COR-L47 (cell line): ENCODE measurements at regions not wholly inside any gene's neighbourhood (a gene's known extent, or its start where the extent isn't known, plus 50 kb on each side); places are given as distances from the start of the nearest gene placed in this dataset.
"Not testable (repeated sequence)": the region's sequence is repeated elsewhere in the genome, so short reads cannot be mapped to it uniquely, and the experiment has no call there.

Source experiments
- DNase-seq: peaks from one replicate; lab custom pipeline; 2025; lab: John Stamatoyannopoulos, UW

GRCh38 chr7:89401099-89401498, 605.6 kb upstream of the TEX47 start:
- DNase-seq, result no peak

DNA sequence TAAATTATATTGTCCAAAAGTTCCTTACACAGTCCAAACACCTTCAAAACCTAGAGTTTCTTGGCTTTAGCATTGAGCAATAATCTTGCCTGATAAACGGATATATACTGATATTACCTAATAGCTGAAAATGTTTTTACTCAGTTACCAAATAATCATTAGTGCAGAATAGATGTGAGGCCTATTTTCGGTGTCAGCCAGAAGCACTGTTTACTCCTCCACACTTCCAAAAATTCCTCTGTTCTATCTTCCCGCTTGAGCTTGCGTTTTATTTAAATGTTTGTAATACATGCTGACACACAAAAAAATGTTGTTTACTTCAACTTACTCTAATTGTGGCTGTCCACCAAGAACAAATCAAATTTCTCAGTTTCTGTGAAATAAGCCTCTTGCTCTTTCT, 606.2 kb upstream of the TEX47 start:
- DNase-seq, result no peak

GRCh38 chr7:89451911-89452310, 656.4 kb upstream of the TEX47 start:
- no peak for DNase-seq

DNA sequence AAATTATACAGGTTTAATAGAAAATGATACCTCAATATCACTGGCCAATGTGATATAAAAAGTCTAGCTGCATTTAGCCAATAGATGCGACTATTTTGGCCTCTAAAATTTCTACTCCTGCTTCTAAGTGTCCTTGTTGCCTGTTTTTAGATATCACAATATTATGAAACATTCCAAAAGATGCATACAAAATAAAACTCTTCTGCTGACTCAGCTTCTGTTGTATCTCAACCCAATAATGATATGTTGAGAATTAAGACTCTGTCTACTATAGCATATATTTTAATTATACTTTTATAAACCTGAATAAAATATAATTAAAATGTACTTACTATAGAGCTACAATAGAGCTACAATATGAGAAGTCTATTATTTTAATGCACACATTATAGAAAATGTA, 661.0 kb upstream of the TEX47 start:
- no peak for DNase-seq

- no peak for DNase-seq
These were observed 662.6 kb upstream of the TEX47 start for GRCh38 chr7:89458114-89458513.

- no peak for DNase-seq
These were observed 678.9 kb upstream of the TEX47 start for GRCh38 chr7:89474456-89474855.

- no peak for DNase-seq
These were observed 676.3 kb upstream of the STEAP1 start for GRCh38 chr7:89477991-89478390.

- DNase-seq, result no peak
These were observed 658.6 kb upstream of the STEAP1 start for GRCh38 chr7:89495704-89496103.

DNA sequence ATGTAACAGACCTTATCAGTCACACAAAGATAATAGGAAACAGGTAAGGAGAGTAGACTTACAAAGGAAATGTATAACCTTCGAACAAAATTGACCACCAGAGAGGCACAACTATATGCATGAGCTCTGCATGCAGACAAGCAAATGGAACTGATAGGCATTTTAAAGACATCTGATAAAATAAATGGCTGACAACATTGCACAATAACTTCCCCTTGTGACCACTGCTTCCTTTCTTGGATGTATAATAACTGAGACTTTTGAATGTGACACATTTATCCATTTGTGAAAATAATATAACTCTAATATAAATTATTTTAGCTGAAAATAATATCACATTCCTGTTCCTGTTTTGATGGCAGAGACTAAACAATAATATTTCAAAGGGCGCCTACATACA, 654.2 kb upstream of the STEAP1 start:
- no peak for DNase-seq

GRCh38 chr7:89503281-89503680, 651.0 kb upstream of the STEAP1 start:
- DNase-seq, result no peak

GRCh38 chr7:89507034-89507433, 647.2 kb upstream of the STEAP1 start:
- DNase-seq, result no peak

DNA sequence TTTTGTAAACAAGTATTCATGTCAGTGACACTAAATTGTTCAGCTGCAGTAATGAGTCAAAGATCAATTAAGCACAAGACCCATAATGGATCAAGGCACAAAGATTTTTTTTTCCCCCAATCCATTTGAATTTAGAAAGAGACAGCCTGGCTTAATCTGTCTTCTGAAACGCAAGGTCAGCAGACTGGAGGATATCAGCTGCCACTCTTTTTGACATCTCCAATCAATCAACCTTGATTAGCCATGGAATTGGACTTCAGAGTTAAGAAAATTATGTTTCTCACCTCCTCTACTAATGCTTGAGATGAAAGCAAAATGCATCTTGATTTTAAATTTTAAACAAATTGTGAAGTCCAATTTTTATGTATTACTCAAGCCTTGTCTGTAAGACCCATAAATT, 642.4 kb upstream of the STEAP1 start:
- no peak for DNase-seq

DNA sequence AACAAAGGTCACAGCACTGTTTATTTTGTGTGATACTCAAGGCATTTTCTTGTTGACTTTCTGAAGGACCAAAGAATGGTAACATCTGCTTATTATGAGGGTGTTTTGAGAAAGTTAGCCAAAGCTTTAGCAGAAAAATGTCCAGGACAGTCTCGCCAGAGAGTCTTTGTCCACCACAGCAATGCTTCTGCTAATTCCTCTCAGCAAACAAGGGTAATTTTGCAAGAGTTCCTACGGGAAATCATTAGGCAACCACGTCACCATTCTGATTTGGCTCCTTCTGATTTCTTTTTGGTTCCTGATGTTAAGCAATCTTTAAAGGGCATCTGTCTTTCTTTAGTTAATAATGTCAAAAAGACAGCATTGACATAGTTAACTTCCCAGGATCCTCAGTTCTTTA, 639.3 kb upstream of the STEAP1 start:
- no peak for DNase-seq

- DNase-seq, result no peak
These were observed 636.5 kb upstream of the STEAP1 start for GRCh38 chr7:89517815-89518214.

DNA sequence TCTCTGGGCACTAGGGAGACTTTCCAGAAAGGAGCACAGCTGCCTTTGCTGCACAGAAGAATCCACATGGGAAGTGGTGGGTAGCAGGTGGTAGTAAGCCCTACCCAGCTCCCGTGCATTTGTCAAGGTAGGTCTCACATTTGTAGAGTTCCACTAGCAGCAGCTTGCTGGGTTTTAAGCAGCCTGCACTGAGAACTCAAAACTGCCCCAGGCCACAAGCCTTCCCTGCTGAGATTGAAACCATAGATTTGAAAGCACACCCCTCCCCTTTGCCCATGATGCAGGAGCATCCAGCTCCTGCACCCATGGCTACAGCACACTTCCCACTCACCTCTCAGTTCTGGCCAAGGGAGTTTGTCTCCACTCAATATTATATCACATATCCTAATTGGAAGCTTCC, 604.5 kb upstream of the STEAP1 start:
- no peak for DNase-seq

- DNase-seq, result no peak
These were observed 600.1 kb upstream of the STEAP1 start for GRCh38 chr7:89554209-89554608.

DNA sequence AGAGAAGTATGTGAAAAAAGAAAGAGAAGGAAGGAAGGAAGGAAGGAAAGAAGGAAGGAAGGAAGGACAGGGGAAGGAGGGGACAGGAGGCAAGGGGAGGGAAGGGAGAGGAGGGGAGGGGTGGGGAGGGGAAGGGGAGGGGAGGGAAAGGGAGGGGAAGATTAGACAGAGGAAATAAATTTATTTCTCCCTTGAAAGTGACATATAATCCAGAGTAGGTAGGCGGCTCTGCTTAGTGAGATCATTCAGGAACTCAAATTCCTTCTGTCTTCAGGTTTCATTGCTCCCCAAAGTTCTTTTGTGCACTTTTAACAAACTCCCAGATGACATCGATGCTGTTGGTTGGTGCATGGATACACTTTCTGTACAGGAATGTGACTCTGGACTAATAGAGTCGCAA, 594.7 kb upstream of the STEAP1 start:
- no peak for DNase-seq

DNA sequence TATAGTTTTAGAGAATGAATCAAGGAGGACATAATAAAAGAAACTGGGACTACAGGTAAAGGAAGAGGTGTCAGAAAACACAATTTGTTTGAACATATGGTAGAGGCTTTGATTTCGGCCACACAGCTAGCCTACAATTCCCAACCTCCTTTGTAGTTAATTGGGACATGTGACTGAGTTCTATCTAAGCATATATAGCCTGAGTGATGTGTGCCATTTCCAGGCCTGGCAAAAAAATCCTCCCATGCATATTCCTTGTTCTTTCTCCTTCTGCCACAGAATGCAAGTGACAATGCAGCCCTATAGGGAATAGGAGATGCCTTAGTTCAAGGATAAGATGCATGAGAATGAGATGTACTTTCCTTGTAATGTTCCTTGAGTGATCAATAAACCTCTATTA, 590.7 kb upstream of the STEAP1 start:
- DNase-seq, result no peak

DNA sequence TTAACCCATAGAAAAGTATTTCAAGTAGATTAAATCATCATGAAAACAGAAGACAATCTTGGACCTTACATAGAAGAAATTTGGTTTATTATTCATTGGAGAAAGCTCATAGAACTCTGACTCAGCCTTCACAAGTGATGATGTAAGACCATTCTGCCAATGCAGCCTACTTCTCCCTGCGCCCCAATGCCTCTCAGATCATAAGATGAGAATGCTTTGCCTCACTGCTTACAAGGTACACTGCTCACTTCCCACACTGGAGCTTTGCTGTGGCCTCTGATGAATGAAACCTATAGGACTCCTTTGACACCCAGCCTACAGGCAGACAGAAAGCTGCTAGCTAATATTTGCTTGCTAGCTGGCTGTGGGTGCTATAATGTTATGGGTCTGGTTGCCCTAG, 569.4 kb upstream of the STEAP1 start:
- DNase-seq, result no peak

GRCh38 chr7:89593125-89593524, 561.1 kb upstream of the STEAP1 start:
- no peak for DNase-seq

- DNase-seq, result no peak
These were observed 551.3 kb upstream of the STEAP1 start for GRCh38 chr7:89602984-89603383.

DNA sequence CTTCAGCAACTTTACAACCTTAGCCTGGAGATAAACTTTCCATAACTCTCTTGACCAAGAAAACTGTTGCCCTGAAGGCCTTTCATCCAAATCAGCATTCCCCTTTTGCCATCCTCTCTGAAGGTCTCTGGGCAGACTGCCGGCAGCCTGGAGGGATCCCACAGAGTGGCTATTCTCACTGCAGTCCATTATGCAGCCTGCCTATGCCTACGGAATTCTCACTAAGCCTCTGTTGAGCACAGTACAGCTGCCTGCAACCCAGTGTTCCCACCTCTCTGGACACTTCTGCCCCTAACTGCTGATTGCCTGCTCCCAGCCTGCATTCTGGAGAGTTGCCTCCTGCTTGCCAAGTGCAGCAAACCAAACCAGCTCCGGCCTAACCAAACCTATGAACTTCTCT, 548.9 kb upstream of the STEAP1 start:
- no peak for DNase-seq

DNA sequence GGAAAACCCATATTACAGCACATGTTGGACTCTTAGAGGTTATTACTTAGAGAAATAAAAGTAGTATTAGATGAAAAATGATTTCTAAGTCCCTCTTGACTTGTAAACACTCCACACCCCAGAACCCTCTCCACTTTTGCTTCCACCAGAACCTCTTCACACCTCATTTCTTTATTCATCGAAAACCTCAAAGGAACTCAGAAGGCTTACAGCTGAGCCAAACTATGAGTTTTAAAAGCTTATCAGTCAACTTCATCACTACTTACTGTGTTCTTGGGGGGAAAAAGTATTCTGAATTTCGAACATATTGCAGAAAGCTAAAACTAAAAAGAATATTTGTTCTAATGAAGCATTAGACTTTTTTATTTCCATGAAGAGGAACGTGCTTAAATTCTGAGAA, 547.8 kb upstream of the STEAP1 start:
- DNase-seq, result no peak

- DNase-seq, result no peak
These were observed 546.5 kb upstream of the STEAP1 start for GRCh38 chr7:89607792-89608191.

- DNase-seq, result not testable (repeated sequence)
These were observed 537.4 kb upstream of the STEAP1 start for GRCh38 chr7:89616829-89617228.
